Natural killer cell (primary cell): ENCODE measurements at regions not wholly inside any gene's neighbourhood (a gene's known extent, or its start where the extent isn't known, plus 50 kb on each side); places are given as distances from the start of the nearest gene placed in this dataset.

Experiments used
- ATAC-seq, 3 donors: fragments of 150-1000 bp in 2 of 3; fragments of 200-7000 bp in 1 of 3; cut with Tn5 transposase; 1 replicate in 1 of 3; 2 replicates in 2 of 3; pipeline ENCODE4 v1.10.0; 2021; ENCODE audit warnings: mild to moderate bottlenecking in 2 of 3, moderate library complexity in 2 of 3
- DNase-seq, 2 donors: peaks; one replicate each; pipeline versions ENCODE4 v3.0.0 to v3.0.0-alpha.2; 2013 to 2021; ENCODE audit warnings: mixed read lengths in 1 of 2
- H3K27ac ChIP-seq: one replicate; pipeline ENCODE4 v1.5.1; 2013; ENCODE audit warnings: mild to moderate bottlenecking, low read length
- H3K27me3 ChIP-seq: one replicate; pipeline ENCODE4 v1.6.1; 2013; ENCODE audit warnings: low read length; ENCODE audit not compliant: control insufficient read depth, insufficient read depth
- H3K36me3 ChIP-seq: one replicate; pipeline ENCODE4 v1.6.1; 2013; ENCODE audit warnings: low read length; ENCODE audit not compliant: control insufficient read depth, insufficient read depth
- H3K4me1 ChIP-seq: one replicate; pipeline ENCODE4 v1.6.1; 2013; ENCODE audit warnings: low read length; ENCODE audit not compliant: control insufficient read depth, insufficient read depth
- H3K4me3 ChIP-seq: one replicate; pipeline ENCODE4 v1.5.1; 2013; ENCODE audit warnings: low read length
- H3K9me3 ChIP-seq: one replicate; pipeline ENCODE4 v1.6.1; 2013; ENCODE audit warnings: low read length; ENCODE audit not compliant: control insufficient read depth, insufficient read depth
- H3K27ac Mint-ChIP-seq, 2 donors: one replicate each; pipeline ENCODE4 v1.8.0; 2022; ENCODE audit warnings: mild to moderate bottlenecking in 2 of 2, mixed read lengths in 2 of 2, moderate library complexity in 1 of 2
- H3K27me3 Mint-ChIP-seq, 2 donors: one replicate each; pipeline ENCODE4 v1.8.0; 2022; ENCODE audit warnings: low read depth in 2 of 2, mixed read lengths in 2 of 2
- H3K36me3 Mint-ChIP-seq: one replicate; pipeline ENCODE4 v1.8.0; 2022; ENCODE audit warnings: mixed read lengths
- H3K4me1 Mint-ChIP-seq, 2 donors: one replicate each; pipeline ENCODE4 v1.8.0; 2022; ENCODE audit warnings: mixed read lengths in 2 of 2
- H3K4me3 Mint-ChIP-seq: one replicate; pipeline ENCODE4 v1.8.0; 2022; ENCODE audit warnings: mild to moderate bottlenecking, moderate library complexity, mixed read lengths
- H3K9me3 Mint-ChIP-seq, 2 donors: one replicate each; pipeline ENCODE4 v1.8.0; 2022; ENCODE audit warnings: mixed read lengths in 2 of 2
- WGBS: methylation state at CpG from one replicate; pipeline ENCODE4 v1.1.7; 2013; ENCODE audit warnings: missing lambda C conversion rate; ENCODE audit not compliant: insufficient coverage; 5-methylcytosine and 5-hydroxymethylcytosine counted together
- intact Hi-C: fragments of 100-400 bp; cut with micrococcal nuclease; formaldehyde crosslinking; loops from one replicate; pipeline ENCODE4 v1.14.2; 2022
- TF ChIP-seq, protein P1 (sequence below): fragments of 200-600 bp; IDR thresholded peaks from one replicate; pipeline ENCODE4 v1.8.0; 2022; ENCODE audit warnings: antibody characterized with exemption

DNA sequence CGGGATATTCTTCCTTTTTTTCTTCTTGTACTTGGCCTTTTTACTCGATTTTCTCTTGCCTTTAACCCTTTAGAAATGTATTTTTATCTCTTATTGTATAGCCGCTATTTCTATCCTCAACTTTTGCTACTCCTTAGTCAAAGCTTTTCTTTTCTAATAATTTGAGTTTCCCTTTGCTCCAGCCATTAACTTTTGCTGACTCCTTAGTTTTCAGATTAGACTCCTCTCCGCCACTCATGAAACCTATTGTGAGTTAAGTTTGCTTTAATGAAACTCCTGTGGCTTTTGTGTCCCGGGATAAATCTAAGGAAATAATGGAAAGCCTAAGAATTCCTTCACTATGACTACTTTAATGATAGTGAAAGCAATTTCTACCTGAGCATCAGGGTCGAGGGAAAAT is 590.3 kb upstream of the CITED2 start:
- Mint-ChIP-seq H3K4me1 (no peaks in the 10 kb centered on the region), H3K36me3 (no peaks in the 10 kb centered on the region), H3K4me3 (no peak overlapping the region), H3K27me3 (no peaks in the 10 kb centered on the region), H3K9me3 (no peaks in the 10 kb centered on the region), H3K27ac (no peak overlapping the region)
- 79% methylated on average over 4 of the region's 6 CpGs for WGBS
- Histone ChIP-seq H3K4me1 (no peaks in the 10 kb centered on the region), H3K9me3 (no peaks in the 10 kb centered on the region), H3K27me3 (no peaks in the 10 kb centered on the region), H3K4me3 (no peak overlapping the region), H3K36me3 (no peaks in the 10 kb centered on the region), H3K27ac (no peak overlapping the region)
- TF ChIP-seq, protein P1, sequence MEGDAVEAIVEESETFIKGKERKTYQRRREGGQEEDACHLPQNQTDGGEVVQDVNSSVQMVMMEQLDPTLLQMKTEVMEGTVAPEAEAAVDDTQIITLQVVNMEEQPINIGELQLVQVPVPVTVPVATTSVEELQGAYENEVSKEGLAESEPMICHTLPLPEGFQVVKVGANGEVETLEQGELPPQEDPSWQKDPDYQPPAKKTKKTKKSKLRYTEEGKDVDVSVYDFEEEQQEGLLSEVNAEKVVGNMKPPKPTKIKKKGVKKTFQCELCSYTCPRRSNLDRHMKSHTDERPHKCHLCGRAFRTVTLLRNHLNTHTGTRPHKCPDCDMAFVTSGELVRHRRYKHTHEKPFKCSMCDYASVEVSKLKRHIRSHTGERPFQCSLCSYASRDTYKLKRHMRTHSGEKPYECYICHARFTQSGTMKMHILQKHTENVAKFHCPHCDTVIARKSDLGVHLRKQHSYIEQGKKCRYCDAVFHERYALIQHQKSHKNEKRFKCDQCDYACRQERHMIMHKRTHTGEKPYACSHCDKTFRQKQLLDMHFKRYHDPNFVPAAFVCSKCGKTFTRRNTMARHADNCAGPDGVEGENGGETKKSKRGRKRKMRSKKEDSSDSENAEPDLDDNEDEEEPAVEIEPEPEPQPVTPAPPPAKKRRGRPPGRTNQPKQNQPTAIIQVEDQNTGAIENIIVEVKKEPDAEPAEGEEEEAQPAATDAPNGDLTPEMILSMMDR, result no peak
- intact Hi-C loops, result no loop called here
- ATAC-seq (no peak), DNase-seq (no peak)

DNA sequence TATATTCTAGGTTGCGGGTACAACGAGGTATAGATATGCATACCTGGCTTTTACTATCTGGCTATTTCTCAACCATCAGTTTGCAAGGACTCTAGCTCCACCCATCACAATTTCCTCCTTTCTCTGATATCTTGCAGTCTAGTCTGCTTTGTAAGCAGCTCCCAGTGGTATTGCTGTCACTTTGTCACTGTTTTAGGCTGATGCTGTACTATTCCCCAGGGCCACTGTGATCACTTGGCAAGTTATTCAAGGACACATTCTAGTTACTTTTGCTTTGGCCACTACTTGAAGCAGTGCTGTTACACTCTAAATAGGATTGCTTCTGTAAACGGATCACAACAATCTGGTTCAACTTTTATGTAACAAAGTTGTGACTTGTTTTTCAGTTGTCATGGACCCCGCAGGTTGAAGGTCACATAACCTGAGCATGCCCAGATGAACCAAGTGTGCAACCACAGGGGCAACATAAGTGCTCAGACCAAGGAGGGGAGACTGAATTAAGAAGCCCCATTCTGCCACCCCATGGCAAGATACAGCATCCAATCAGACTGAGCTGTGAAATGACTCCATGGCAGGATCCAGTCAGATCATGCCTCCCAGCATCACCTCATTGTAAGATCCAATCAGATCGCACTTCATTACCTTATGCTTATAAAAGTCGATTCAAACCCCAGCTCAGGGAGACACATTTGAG is 588.4 kb upstream of the CITED2 start:
- 91% methylated on average over 6 of the region's 6 CpGs for WGBS
- Histone ChIP-seq H3K4me3 (no peak overlapping the region), H3K4me1 (no peaks in the 10 kb centered on the region), H3K27ac (no peak overlapping the region), H3K27me3 (no peaks in the 10 kb centered on the region), H3K9me3 (no peaks in the 10 kb centered on the region), H3K36me3 (no peaks in the 10 kb centered on the region)
- TF ChIP-seq, protein P1, result no peak
- Mint-ChIP-seq H3K4me1 (no peaks in the 10 kb centered on the region), H3K27me3 (no peaks in the 10 kb centered on the region), H3K27ac (no peak overlapping the region), H3K9me3 (no peaks in the 10 kb centered on the region), H3K36me3 (no peaks in the 10 kb centered on the region), H3K4me3 (no peak overlapping the region)
- intact Hi-C loops, result no loop called here
- ATAC-seq (no peak), DNase-seq (no peak)

DNA sequence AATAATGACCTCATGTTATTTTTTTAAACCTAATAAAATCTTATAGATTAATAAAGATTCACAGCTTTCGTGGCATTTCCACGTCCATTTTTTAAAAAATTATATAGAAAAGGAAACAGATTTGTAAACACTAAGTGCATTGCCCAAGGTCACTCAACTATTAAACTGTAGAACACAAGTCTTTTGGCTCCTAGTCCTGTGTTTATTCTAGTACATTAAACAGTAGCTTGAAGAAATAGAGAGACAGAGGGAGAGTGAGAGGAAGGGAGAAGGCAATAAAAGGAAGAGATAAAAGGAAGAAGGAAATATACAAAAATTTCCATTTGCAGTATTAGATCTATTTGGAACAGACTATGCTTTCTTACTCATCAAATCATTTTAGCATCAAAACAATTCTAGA is 586.7 kb upstream of the CITED2 start:
- ATAC-seq (no peak), DNase-seq (no peak)
- no peak overlapping the region for H3K4me3 Mint-ChIP-seq
- H3K4me1 Mint-ChIP-seq, result no peaks in the 10 kb centered on the region
- peaks cover 0 to under 1% of the 10 kb centered on the region in 2 donors for H3K27me3 Mint-ChIP-seq
- no peaks in the 10 kb centered on the region for H3K36me3 Mint-ChIP-seq
- Histone ChIP-seq H3K27ac (no peak overlapping the region), H3K9me3 (no peaks in the 10 kb centered on the region), H3K4me1 (no peaks in the 10 kb centered on the region), H3K27me3 (no peaks in the 10 kb centered on the region), H3K4me3 (no peak overlapping the region), H3K36me3 (no peaks in the 10 kb centered on the region)
- H3K9me3 Mint-ChIP-seq, result no peaks in the 10 kb centered on the region
- no peak overlapping the region for H3K27ac Mint-ChIP-seq
- no CpG with 5 or more reads among the region's 2 CpGs for WGBS
- intact Hi-C loops, result no loop called here
- TF ChIP-seq, protein P1, result no peak

DNA sequence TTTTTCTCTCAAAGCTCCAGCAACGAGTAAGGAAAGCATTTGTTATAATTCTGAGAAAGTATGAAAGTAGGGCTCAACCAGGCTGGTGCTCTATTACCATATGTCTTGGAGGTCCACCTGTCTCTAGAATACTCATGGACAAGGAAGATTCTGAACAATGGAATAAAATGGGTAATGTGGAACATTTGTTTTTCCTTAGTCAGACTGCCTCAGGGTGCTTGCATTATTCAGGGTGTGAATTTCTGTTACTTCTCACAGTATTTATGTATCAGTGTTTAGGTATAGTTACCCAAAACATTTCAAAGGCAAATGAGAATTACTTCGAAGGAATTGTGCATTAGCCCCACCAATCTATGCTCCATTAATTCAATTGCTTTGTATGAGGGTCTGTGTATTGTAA is 586.2 kb upstream of the CITED2 start:
- DNase-seq (no peak), ATAC-seq (no peak)
- Histone ChIP-seq H3K4me3 (no peak overlapping the region), H3K36me3 (no peaks in the 10 kb centered on the region), H3K27me3 (no peaks in the 10 kb centered on the region), H3K4me1 (no peaks in the 10 kb centered on the region), H3K27ac (no peak overlapping the region), H3K9me3 (no peaks in the 10 kb centered on the region)
- WGBS, result 67% methylated on average over 1 of the region's 2 CpGs
- H3K4me3 Mint-ChIP-seq, result no peak overlapping the region
- no peak overlapping the region for H3K27ac Mint-ChIP-seq
- peaks cover 0 to 5% of the 10 kb centered on the region in 2 donors for H3K27me3 Mint-ChIP-seq
- no peaks in the 10 kb centered on the region for H3K9me3 Mint-ChIP-seq
- intact Hi-C loops, result no loop called here
- H3K36me3 Mint-ChIP-seq, result no peaks in the 10 kb centered on the region
- H3K4me1 Mint-ChIP-seq, result no peaks in the 10 kb centered on the region
- TF ChIP-seq, protein P1, result no peak
